ENCODE measurements at regions not wholly inside any gene's neighbourhood (a gene's known extent, or its start where the extent isn't known, plus 50 kb on each side); places are given as distances from the start of the nearest gene placed in this dataset.

- Histone ChIP-seq H3K4me2 (ENCODE audit: insufficient read depth, low read length) (no peak overlapping the region), H3K27me3 (ENCODE audit: insufficient read depth, low read length) (no peaks in the 10 kb centered on the region), H3K4me1 (ENCODE audit: insufficient read depth, low read length) (no peaks in the 10 kb centered on the region), H2AFZ (ENCODE audit: low read length) (no peak overlapping the region), H3K9me3 (ENCODE audit: low read depth, low read length) (peaks cover 5% of the 10 kb centered on the region), H4K20me1 (ENCODE audit: insufficient read depth, low read length) (no peaks in the 10 kb centered on the region), H3K36me3 (ENCODE audit: insufficient read depth, low read length) (no peaks in the 10 kb centered on the region), H3K79me2 (ENCODE audit: insufficient read depth, low read length) (no peaks in the 10 kb centered on the region), H3K4me3 (ENCODE audit: insufficient read depth, low read length) (no peak overlapping the region), H3K27ac (ENCODE audit: low read depth, low read length) (no peak overlapping the region)
- DNase-seq (ENCODE audit: insufficient read length, low spot score, missing footprints), result no peak
- TF ChIP-seq CTCF (IDR thresholded peaks at IDR 0.05; ENCODE audit: extremely low read depth, low read depth, low read length), result no peak
Observed at GRCh38 chr5:29878599-29878998, 1314.9 kb upstream of the CDH6 start.

- TF ChIP-seq CTCF (IDR thresholded peaks at IDR 0.05; ENCODE audit: extremely low read depth, low read depth, low read length), result no peak
- no peak for DNase-seq (ENCODE audit: insufficient read length, low spot score, missing footprints)
Observed at GRCh38 chr5:29867155-29867554, 1326.3 kb upstream of the CDH6 start.

GRCh38 chr5:29853711-29854220, 1339.7 kb upstream of the CDH6 start:
- DNase-seq (ENCODE audit: insufficient read length, low spot score, missing footprints), result no peak
- H2AFZ ChIP-seq (ENCODE audit: low read length), result no peak overlapping the region
- H3K36me3 ChIP-seq (ENCODE audit: insufficient read depth, low read length), result no peaks in the 10 kb centered on the region
- H4K20me1 ChIP-seq (ENCODE audit: insufficient read depth, low read length), result no peaks in the 10 kb centered on the region
- no peak overlapping the region for H3K27ac ChIP-seq (ENCODE audit: low read depth, low read length)
- TF ChIP-seq CTCF (IDR thresholded peaks at IDR 0.05; ENCODE audit: extremely low read depth, low read depth, low read length), result no peak
- H3K9me3 ChIP-seq (ENCODE audit: low read depth, low read length), result peaks cover 3% of the 10 kb centered on the region
- H3K27me3 ChIP-seq (ENCODE audit: insufficient read depth, low read length), result no peaks in the 10 kb centered on the region
- H3K4me2 ChIP-seq (ENCODE audit: insufficient read depth, low read length), result no peak overlapping the region
- H3K4me1 ChIP-seq (ENCODE audit: insufficient read depth, low read length), result no peaks in the 10 kb centered on the region
- H3K79me2 ChIP-seq (ENCODE audit: insufficient read depth, low read length), result no peaks in the 10 kb centered on the region
- no peak overlapping the region for H3K4me3 ChIP-seq (ENCODE audit: insufficient read depth, low read length)

More at GRCh38 chr5:29867155-29867554, 1326.3 kb upstream of the CDH6 start:
- Histone ChIP-seq H3K36me3 (ENCODE audit: insufficient read depth, low read length) (no peaks in the 10 kb centered on the region), H3K4me2 (ENCODE audit: insufficient read depth, low read length) (no peak overlapping the region), H2AFZ (ENCODE audit: low read length) (no peak overlapping the region), H4K20me1 (ENCODE audit: insufficient read depth, low read length) (no peaks in the 10 kb centered on the region), H3K79me2 (ENCODE audit: insufficient read depth, low read length) (no peaks in the 10 kb centered on the region), H3K4me1 (ENCODE audit: insufficient read depth, low read length) (no peaks in the 10 kb centered on the region), H3K9me3 (ENCODE audit: low read depth, low read length) (no peaks in the 10 kb centered on the region), H3K4me3 (ENCODE audit: insufficient read depth, low read length) (no peak overlapping the region), H3K27ac (ENCODE audit: low read depth, low read length) (no peak overlapping the region), H3K27me3 (ENCODE audit: insufficient read depth, low read length) (no peaks in the 10 kb centered on the region)

GRCh38 chr5:29852329-29852728, 1341.2 kb upstream of the CDH6 start:
- no peaks in the 10 kb centered on the region for H3K36me3 ChIP-seq (ENCODE audit: insufficient read depth, low read length)
- H3K27ac ChIP-seq (ENCODE audit: low read depth, low read length), result no peak overlapping the region
- H2AFZ ChIP-seq (ENCODE audit: low read length), result no peak overlapping the region
- DNase-seq (ENCODE audit: insufficient read length, low spot score, missing footprints), result no peak
- H3K9me3 ChIP-seq (ENCODE audit: low read depth, low read length), result peaks cover 3% of the 10 kb centered on the region
- H3K4me1 ChIP-seq (ENCODE audit: insufficient read depth, low read length), result no peaks in the 10 kb centered on the region
- H3K27me3 ChIP-seq (ENCODE audit: insufficient read depth, low read length), result no peaks in the 10 kb centered on the region
- no peak overlapping the region for H3K4me3 ChIP-seq (ENCODE audit: insufficient read depth, low read length)
- no peak for TF ChIP-seq CTCF (IDR thresholded peaks at IDR 0.05; ENCODE audit: extremely low read depth, low read depth, low read length)
- H3K4me2 ChIP-seq (ENCODE audit: insufficient read depth, low read length), result no peak overlapping the region
- H3K79me2 ChIP-seq (ENCODE audit: insufficient read depth, low read length), result no peaks in the 10 kb centered on the region
- no peaks in the 10 kb centered on the region for H4K20me1 ChIP-seq (ENCODE audit: insufficient read depth, low read length)

All from osteoblast (primary cell).